ENCODE measurements at regions not wholly inside any gene's neighbourhood (a gene's known extent, or its start where the extent isn't known, plus 50 kb on each side); places are given as distances from the start of the nearest gene placed in this dataset.

- TF ChIP-seq ZNF274 (IDR thresholded peaks at IDR 0.05; ENCODE audit: low read depth, low read length) (no peak), SUZ12 (IDR thresholded peaks at IDR 0.05; ENCODE audit: extremely low read depth, insufficient read depth, insufficient read length) (no peak)
Measured at GRCh38 chr7:108861071-108861470, 291.4 kb downstream of the DNAJB9 start.
